ENCODE measurements at regions not wholly inside any gene's neighbourhood (a gene's known extent, or its start where the extent isn't known, plus 50 kb on each side); places are given as distances from the start of the nearest gene placed in this dataset.

GRCh38 chr7:21146642-21147423 is 281.1 kb upstream of the SP4 start:
- no peak for TF ChIP-seq CTCF (IDR thresholded peaks at IDR 0.05)
- no peak for TF ChIP-seq ZFX (IDR thresholded peaks at IDR 0.05; ENCODE audit: borderline replicate concordance)
